H9 (cell line): ENCODE measurements at regions not wholly inside any gene's neighbourhood (a gene's known extent, or its start where the extent isn't known, plus 50 kb on each side); places are given as distances from the start of the nearest gene placed in this dataset.
"Not testable (repeated sequence)": the region's sequence is repeated elsewhere in the genome, so short reads cannot be mapped to it uniquely, and the experiment has no call there.

Source experiments
- DNase-seq: peaks from one replicate; pipeline ENCODE4 v3.0.0-alpha.2; 2017
- H2AFZ ChIP-seq: one replicate; pipeline ENCODE4 v1.6.1; 2013; ENCODE audit warnings: mild to moderate bottlenecking, low read length, control low read depth, moderate library complexity
- H2AK5ac ChIP-seq: 2 replicates; pipeline ENCODE4 v1.6.1; 2013; ENCODE audit warnings: low read length, control low read depth, mixed read lengths; ENCODE audit not compliant: insufficient read length
- H2BK120ac ChIP-seq: one replicate; pipeline ENCODE4 v1.6.1; 2013; ENCODE audit warnings: low read depth, mild to moderate bottlenecking, low read length, control low read depth, inconsistent platforms; ENCODE audit not compliant: poor library complexity, severe bottlenecking
- H2BK12ac ChIP-seq: 2 replicates; pipeline ENCODE4 v1.6.1; 2013; ENCODE audit warnings: low read length, control low read depth, mixed read lengths, low read depth; ENCODE audit not compliant: insufficient read length
- H2BK15ac ChIP-seq: 2 replicates; pipeline ENCODE4 v1.6.1; 2013; ENCODE audit warnings: low read depth, low read length, control low read depth
- H2BK20ac ChIP-seq: one replicate; pipeline ENCODE4 v1.6.1; 2013; ENCODE audit warnings: low read depth, mild to moderate bottlenecking, low read length, control low read depth, inconsistent platforms; ENCODE audit not compliant: poor library complexity, severe bottlenecking
- H2BK5ac ChIP-seq: 2 replicates; pipeline ENCODE4 v1.6.1; 2013; ENCODE audit warnings: low read length, control low read depth, mixed read lengths; ENCODE audit not compliant: insufficient read length
- H3K14ac ChIP-seq: 2 replicates; pipeline ENCODE4 v1.6.1; 2013; ENCODE audit warnings: low read length, control low read depth; ENCODE audit not compliant: insufficient read depth
- H3K18ac ChIP-seq: 2 replicates; pipeline ENCODE4 v1.6.1; 2013; ENCODE audit warnings: low read depth, mild to moderate bottlenecking, mixed read lengths, low read length, control low read depth; ENCODE audit not compliant: insufficient read length
- H3K23ac ChIP-seq: 2 replicates; pipeline ENCODE4 v1.6.1; 2013; ENCODE audit warnings: low read length, control low read depth, mixed read lengths, low read depth; ENCODE audit not compliant: insufficient read length
- H3K23me2 ChIP-seq: 2 replicates; pipeline ENCODE4 v1.6.1; 2013; ENCODE audit warnings: low read depth, mild to moderate bottlenecking, mixed read lengths, low read length, control low read depth; ENCODE audit not compliant: insufficient read length, poor library complexity, severe bottlenecking
- H3K27ac ChIP-seq: 2 replicates; pipeline ENCODE4 v1.5.1; 2013; ENCODE audit warnings: low read length, control low read depth, mixed read lengths, low read depth; ENCODE audit not compliant: insufficient read length
- H3K27me3 ChIP-seq: 2 replicates; pipeline ENCODE4 v1.6.1; 2013; ENCODE audit warnings: low read length, control low read depth, inconsistent platforms; ENCODE audit not compliant: insufficient read depth
- H3K4ac ChIP-seq: 2 replicates; pipeline ENCODE4 v1.6.1; 2013; ENCODE audit warnings: low read depth, mild to moderate bottlenecking, control low read depth, inconsistent platforms, low read length, moderate library complexity
- H3K4me1 ChIP-seq: 2 replicates; pipeline ENCODE4 v1.6.1; 2013; ENCODE audit warnings: low read length, control low read depth, inconsistent platforms; ENCODE audit not compliant: insufficient read depth
- H3K4me2 ChIP-seq: 2 replicates; pipeline ENCODE4 v1.6.1; 2013; ENCODE audit warnings: low read length, control low read depth, mixed read lengths; ENCODE audit not compliant: insufficient read length, insufficient read depth
- H3K56ac ChIP-seq: 2 replicates; pipeline ENCODE4 v1.6.1; 2013; ENCODE audit warnings: low read depth, mild to moderate bottlenecking, mixed read lengths, low read length, control low read depth; ENCODE audit not compliant: insufficient read length
- H3K79me1 ChIP-seq: 2 replicates; pipeline ENCODE4 v1.6.1; 2013; ENCODE audit warnings: low read depth, mild to moderate bottlenecking, moderate library complexity, low read length, control low read depth, inconsistent platforms; ENCODE audit not compliant: insufficient read depth, poor library complexity, severe bottlenecking
- H3K79me2 ChIP-seq: 2 replicates; pipeline ENCODE4 v1.6.1; 2013; ENCODE audit warnings: low read length, control low read depth, inconsistent platforms; ENCODE audit not compliant: insufficient read depth
- H3K9ac ChIP-seq: 2 replicates; pipeline ENCODE4 v1.6.1; 2013; ENCODE audit warnings: low read length, control low read depth, mixed read lengths; ENCODE audit not compliant: insufficient read length; ENCODE audit errors: extremely low read depth
- H3K9me3 ChIP-seq: one replicate; pipeline ENCODE4 v1.6.1; 2013; ENCODE audit warnings: low read depth, low read length, inconsistent platforms; ENCODE audit not compliant: control insufficient read depth
- H3T11ph ChIP-seq: one replicate; pipeline ENCODE4 v1.6.1; 2013; ENCODE audit warnings: mild to moderate bottlenecking, low read length, control low read depth, inconsistent platforms
- H4K20me1 ChIP-seq: one replicate; pipeline ENCODE4 v1.6.1; 2013; ENCODE audit not compliant: control insufficient read depth, insufficient read length, insufficient read depth
- H4K5ac ChIP-seq: 2 replicates; pipeline ENCODE4 v1.6.1; 2013; ENCODE audit warnings: low read depth, mild to moderate bottlenecking, mixed read lengths, low read length, control low read depth; ENCODE audit not compliant: insufficient read length
- H4K8ac ChIP-seq: replicated peaks from 2 replicates; pipeline ENCODE4 v1.6.1; 2013; ENCODE audit warnings: low read length, control low read depth, mixed read lengths, low read depth; ENCODE audit not compliant: insufficient read length
- H4K91ac ChIP-seq: 2 replicates; pipeline ENCODE4 v1.6.1; 2013; ENCODE audit warnings: low read depth, mild to moderate bottlenecking, moderate library complexity, mixed read lengths, low read length, control low read depth; ENCODE audit not compliant: insufficient read length
- H3K27ac Mint-ChIP-seq, 3 experiments: 2 replicates in 2 of 3; 3 replicates in 1 of 3; pipeline ENCODE4 v1.8.0; 2020 to 2021; ENCODE audit warnings: mixed read lengths in 3 of 3, mild to moderate bottlenecking in 1 of 3, moderate library complexity in 1 of 3
- H3K27me3 Mint-ChIP-seq: 2 replicates; pipeline ENCODE4 v1.8.0; 2021; ENCODE audit warnings: low read depth, mild to moderate bottlenecking, moderate library complexity, mixed read lengths
- H3K36me3 Mint-ChIP-seq, 3 experiments: 2 replicates in 2 of 3; 3 replicates in 1 of 3; pipeline ENCODE4 v1.8.0; 2020 to 2021; ENCODE audit warnings: low read depth in 3 of 3, mixed read lengths in 3 of 3; ENCODE audit not compliant: insufficient read depth in 1 of 3
- H3K4me1 Mint-ChIP-seq, 2 experiments: 2 replicates each; pipeline ENCODE4 v1.8.0; 2020; ENCODE audit warnings: mixed read lengths in 2 of 2
- H3K4me3 Mint-ChIP-seq, 2 experiments: 2 replicates in 1 of 2; 3 replicates in 1 of 2; pipeline ENCODE4 v1.8.0; 2020 to 2021; ENCODE audit warnings: mild to moderate bottlenecking in 2 of 2, mixed read lengths in 2 of 2, moderate library complexity in 1 of 2
- H3K9me3 Mint-ChIP-seq, 2 experiments: 2 replicates in 1 of 2; 3 replicates in 1 of 2; pipeline ENCODE4 v1.8.0; 2020; ENCODE audit warnings: mild to moderate bottlenecking in 2 of 2, mixed read lengths in 2 of 2, moderate library complexity in 1 of 2
- WGBS: extraction: QIAGEN DNeasy Blood & Tissue Kit; methylation state at CpG from one replicate; pipeline ENCODE4 v1.1.7; 2013; ENCODE audit warnings: missing lambda C conversion rate, low lambda C conversion rate, mixed read lengths; ENCODE audit not compliant: insufficient read length; ENCODE audit errors: extremely low coverage; 5-methylcytosine and 5-hydroxymethylcytosine counted together

DNA sequence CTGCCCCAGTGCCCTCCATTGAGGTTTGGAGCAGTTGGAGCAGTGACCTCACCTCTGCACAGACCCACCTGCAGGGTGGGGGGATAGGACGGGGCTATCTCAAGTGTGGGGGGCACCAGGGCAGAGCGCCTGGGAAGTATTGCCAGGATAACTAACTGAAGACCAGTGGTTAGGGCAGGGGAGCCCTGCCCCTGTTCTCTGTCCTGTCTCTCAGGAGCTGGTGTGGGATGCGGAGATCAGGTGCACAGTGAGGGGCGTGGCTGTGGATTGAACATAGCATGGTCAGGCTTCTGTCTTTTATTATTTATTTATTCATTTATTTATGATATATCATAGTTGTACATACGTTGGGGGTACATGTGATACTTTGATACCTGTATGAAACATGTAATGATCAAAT, 256.6 kb downstream of the GADD45G start:
- not testable (repeated sequence) for H3K27me3 ChIP-seq, H3K27ac ChIP-seq, H2BK20ac ChIP-seq, H3K27ac Mint-ChIP-seq, H3K56ac ChIP-seq, H3K27me3 Mint-ChIP-seq, H4K91ac ChIP-seq, H3T11ph ChIP-seq, H2AFZ ChIP-seq, H2AK5ac ChIP-seq, H3K79me1 ChIP-seq, H2BK12ac ChIP-seq, H3K4me3 Mint-ChIP-seq, H3K9me3 ChIP-seq, H3K79me2 ChIP-seq, H3K4me2 ChIP-seq, DNase-seq, H2BK5ac ChIP-seq, H3K36me3 Mint-ChIP-seq, H3K23me2 ChIP-seq, H3K9me3 Mint-ChIP-seq, H4K5ac ChIP-seq, H3K4ac ChIP-seq, H2BK120ac ChIP-seq, H3K18ac ChIP-seq, H4K8ac ChIP-seq, H4K20me1 ChIP-seq, H3K4me1 ChIP-seq, H2BK15ac ChIP-seq, H3K23ac ChIP-seq, H3K14ac ChIP-seq, H3K9ac ChIP-seq
- H3K4me1 Mint-ChIP-seq: peaks cover 9 to 11% of the 10 kb centered on the region in 2 experiments; a peak in 3 of 4 replicates
- no CpG with 5 or more reads among the region's 5 CpGs for WGBS
